ENCODE measurements at regions not wholly inside any gene's neighbourhood (a gene's known extent, or its start where the extent isn't known, plus 50 kb on each side); places are given as distances from the start of the nearest gene placed in this dataset.

GRCh38 chr11:97865424-97866012, 1155.2 kb upstream of the CNTN5 start:
- BruUV-seq (replicated peaks): no TSS peak
- in situ Hi-C loops (cut with MboI): no loop called here

More at GRCh38 chr11:97865424-97866012, 1155.2 kb upstream of the CNTN5 start:
- no peak overlapping the region for H2AFZ ChIP-seq (ENCODE audit: low read depth, low read length)
- H3K27ac ChIP-seq (ENCODE audit: extremely low read depth, low read depth, low read length): no peak overlapping the region
- no peaks in the 10 kb centered on the region for H3K79me2 ChIP-seq (ENCODE audit: control insufficient read depth, insufficient read depth, low read length)
- ChIA-PET CTCF (ENCODE audit: low intra/inter-chr PET ratio) (no interaction called here), POLR2A (no interaction called here)
- no peak for DNase-seq (ENCODE audit: extremely low read depth in 1 of 4, low spot score in 3 of 4)
- FAIRE-seq: no peak
- H3K9me1 ChIP-seq (ENCODE audit: control insufficient read depth, insufficient read depth, low read length): no peaks in the 10 kb centered on the region
- no peaks in the 10 kb centered on the region for H3K4me1 ChIP-seq (replicated peaks in 1 of 2; ENCODE audit: control insufficient read depth in 2 of 2, insufficient read depth in 2 of 2, low read length in 2 of 2)
- H3K4me3 ChIP-seq: no peak overlapping the region
- intact Hi-C loops (cut with micrococcal nuclease): no loop called here
- H3K9ac ChIP-seq (ENCODE audit: insufficient read depth in 1 of 2, low read depth in 2 of 2, low read length in 2 of 2): no peak overlapping the region
- H3K4me2 ChIP-seq (ENCODE audit: insufficient read depth, low read length): no peak overlapping the region
- no peaks in the 10 kb centered on the region for H3K27me3 ChIP-seq (ENCODE audit: control insufficient read depth in 2 of 2, insufficient read depth in 2 of 2, low read length in 2 of 2)
- no peaks in the 10 kb centered on the region for H3K36me3 ChIP-seq (ENCODE audit: control insufficient read depth, insufficient read depth, low read length)
- 22% methylated on average over 3 of the region's 3 CpGs for WGBS (ENCODE audit: insufficient coverage, low coverage, missing lambda C conversion rate)
- no peaks in the 10 kb centered on the region; the same call in 1 of the 2 replicates for H3K9me3 ChIP-seq (replicated peaks; ENCODE audit: control insufficient read depth, insufficient read depth, low read depth, low read length)
- ATAC-seq: no peak
- TF ChIP-seq ZNF316 (IDR thresholded peaks at IDR 0.05) (peak; percentile 72), C11orf30 (IDR thresholded peaks at IDR 0.05; ENCODE audit: low read depth) (peak; percentile 57), RREB1 (CRISPR knock-in tag; IDR thresholded peaks at IDR 0.05) (no peak)
- no peaks in the 10 kb centered on the region for H4K20me1 ChIP-seq (replicated peaks; ENCODE audit: control insufficient read depth, insufficient read depth, low read length)

Measured in K562 (cell line).